OCI-LY7 (cell line): ENCODE measurements at regions not wholly inside any gene's neighbourhood (a gene's known extent, or its start where the extent isn't known, plus 50 kb on each side); places are given as distances from the start of the nearest gene placed in this dataset.

Experiments used
- EZH2phosphoT487 ChIP-seq: fragments of 200-600 bp; sonication (generic); IDR thresholded peaks from 2 replicates; pipeline ENCODE4 v1.6.1; 2018; ENCODE audit warnings: low read depth, borderline replicate concordance, mild to moderate bottlenecking, mixed run types, antibody characterized with exemption, low read length, moderate library complexity, mixed read lengths
- TF ChIP-seq, protein P1 (sequence below): fragments of 200-600 bp; sonication (generic); conservative IDR thresholded peaks from 2 replicates; pipeline ENCODE4 v1.5.1; 2014; ENCODE audit warnings: mild to moderate bottlenecking, antibody characterized with exemption, low read length, moderate library complexity, mixed read lengths

DNA sequence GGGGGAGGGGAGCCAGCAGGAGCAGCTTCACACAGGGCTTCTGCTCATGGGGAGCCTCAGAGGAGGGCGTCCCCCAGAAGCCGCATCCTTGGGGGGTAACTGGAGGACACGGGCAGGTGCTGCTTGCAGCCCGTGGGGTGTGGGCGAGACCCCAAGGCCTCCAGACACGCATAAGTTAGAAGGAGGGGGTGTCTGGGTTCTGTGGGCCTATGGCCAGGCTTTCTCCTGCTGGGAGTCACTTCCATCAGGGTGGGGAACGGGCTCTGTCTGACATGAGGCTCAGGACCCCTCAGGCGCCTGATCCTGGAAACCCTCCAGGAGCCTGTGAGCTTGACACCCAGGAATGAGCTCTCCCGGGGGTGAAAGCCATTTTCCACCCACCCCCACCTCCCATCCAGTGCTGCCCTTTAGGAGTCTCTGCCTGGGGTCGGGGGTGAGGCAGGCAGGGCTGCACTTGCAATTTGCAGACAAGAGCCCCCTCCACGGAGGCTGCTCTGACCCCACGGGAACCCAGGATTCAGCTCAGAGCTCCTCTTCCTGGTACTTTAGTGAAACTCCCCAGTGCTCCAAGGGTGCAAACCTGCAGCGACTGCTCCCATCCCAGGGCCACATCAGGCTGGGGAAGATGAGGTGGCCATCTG lies 325.7 kb downstream of the ADGRD1 start:
- TF ChIP-seq, protein P1, sequence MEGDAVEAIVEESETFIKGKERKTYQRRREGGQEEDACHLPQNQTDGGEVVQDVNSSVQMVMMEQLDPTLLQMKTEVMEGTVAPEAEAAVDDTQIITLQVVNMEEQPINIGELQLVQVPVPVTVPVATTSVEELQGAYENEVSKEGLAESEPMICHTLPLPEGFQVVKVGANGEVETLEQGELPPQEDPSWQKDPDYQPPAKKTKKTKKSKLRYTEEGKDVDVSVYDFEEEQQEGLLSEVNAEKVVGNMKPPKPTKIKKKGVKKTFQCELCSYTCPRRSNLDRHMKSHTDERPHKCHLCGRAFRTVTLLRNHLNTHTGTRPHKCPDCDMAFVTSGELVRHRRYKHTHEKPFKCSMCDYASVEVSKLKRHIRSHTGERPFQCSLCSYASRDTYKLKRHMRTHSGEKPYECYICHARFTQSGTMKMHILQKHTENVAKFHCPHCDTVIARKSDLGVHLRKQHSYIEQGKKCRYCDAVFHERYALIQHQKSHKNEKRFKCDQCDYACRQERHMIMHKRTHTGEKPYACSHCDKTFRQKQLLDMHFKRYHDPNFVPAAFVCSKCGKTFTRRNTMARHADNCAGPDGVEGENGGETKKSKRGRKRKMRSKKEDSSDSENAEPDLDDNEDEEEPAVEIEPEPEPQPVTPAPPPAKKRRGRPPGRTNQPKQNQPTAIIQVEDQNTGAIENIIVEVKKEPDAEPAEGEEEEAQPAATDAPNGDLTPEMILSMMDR: no peak
- no peak for TF ChIP-seq EZH2phosphoT487
